IMR-90 (cell line): ENCODE measurements at regions not wholly inside any gene's neighbourhood (a gene's known extent, or its start where the extent isn't known, plus 50 kb on each side); places are given as distances from the start of the nearest gene placed in this dataset.

ENCODE experiments used
- ATAC-seq: fragments of 200-7000 bp; cut with Tn5 transposase; 2 replicates; pipeline ENCODE4 v1.9.1; 2020; ENCODE audit warnings: low read depth, mild to moderate bottlenecking, moderate library complexity
- BruUV-seq: library from RNA; stranded (reverse); fragments of 400-500 nt; replicated peaks from 2 replicates; lab custom pipeline; 2021; lab: Mats Ljungman, UMichigan
- CTCF ChIA-PET: fragments of 300-600 bp; formaldehyde crosslinking; extraction: SDS; loops from one replicate; lab custom pipeline; 2021; ENCODE audit warnings: antibody characterized with exemption; lab: Yijun Ruan, JAX
- POLR2A ChIA-PET: fragments of 300-600 bp; sonication (Branson Sonifier 250); formaldehyde crosslinking; loops from one replicate; lab custom pipeline; 2022; ENCODE audit warnings: antibody characterized with exemption; ENCODE audit not compliant: unreplicated experiment; lab: Charles Lee
- DNase-seq: peaks from one replicate; pipeline ENCODE4 v3.0.0; 2013
- H2AFZ ChIP-seq: replicated peaks from 2 replicates; pipeline ENCODE3; 2013; ENCODE audit warnings: low read length, mild to moderate bottlenecking; ENCODE audit not compliant: poor library complexity
- H2AK5ac ChIP-seq: 2 replicates; pipeline ENCODE4 v1.6.1; 2013; ENCODE audit warnings: low read depth, low read length, inconsistent platforms
- H2AK9ac ChIP-seq: replicated peaks from 2 replicates; pipeline ENCODE3; 2013; ENCODE audit warnings: mild to moderate bottlenecking, low read depth, low read length, moderate library complexity; ENCODE audit not compliant: poor library complexity
- H2BK120ac ChIP-seq: 2 replicates; pipeline ENCODE4 v1.6.1; 2013; ENCODE audit warnings: low read depth, low read length, inconsistent platforms
- H2BK15ac ChIP-seq: 3 replicates; pipeline ENCODE4 v1.6.1; 2013; ENCODE audit warnings: low read depth, low read length, inconsistent platforms
- H2BK20ac ChIP-seq: 2 replicates; pipeline ENCODE4 v1.6.1; 2013; ENCODE audit warnings: low read depth, mild to moderate bottlenecking, inconsistent platforms, low read length, moderate library complexity
- H2BK5ac ChIP-seq: 2 replicates; pipeline ENCODE4 v1.6.1; 2013; ENCODE audit warnings: mild to moderate bottlenecking, low read depth, low read length, inconsistent platforms; ENCODE audit not compliant: poor library complexity, severe bottlenecking
- H3K14ac ChIP-seq: replicated peaks from 2 replicates; pipeline ENCODE4 v1.6.1; 2013; ENCODE audit warnings: low read depth, low read length, inconsistent platforms
- H3K18ac ChIP-seq: 2 replicates; pipeline ENCODE4 v1.6.1; 2013; ENCODE audit warnings: low read depth, low read length, control low read depth
- H3K23ac ChIP-seq: 2 replicates; pipeline ENCODE4 v1.6.1; 2013; ENCODE audit warnings: low read depth, low read length, inconsistent platforms
- H3K27ac ChIP-seq: 2 replicates; pipeline ENCODE4 v1.5.1; 2013; ENCODE audit warnings: mild to moderate bottlenecking, control low read depth, low read length; ENCODE audit not compliant: insufficient read depth
- H3K27me3 ChIP-seq: 2 replicates; pipeline ENCODE4 v1.6.1; 2013; ENCODE audit warnings: low read length; ENCODE audit not compliant: control insufficient read depth, insufficient read depth
- H3K36me3 ChIP-seq: 2 replicates; pipeline ENCODE4 v1.6.1; 2013; ENCODE audit warnings: low read length, mixed read lengths; ENCODE audit not compliant: control insufficient read depth, insufficient read depth
- H3K4ac ChIP-seq: 2 replicates; pipeline ENCODE4 v1.6.1; 2013; ENCODE audit warnings: low read depth, low read length, inconsistent platforms
- H3K4me1 ChIP-seq: 2 replicates; pipeline ENCODE4 v1.6.1; 2013; ENCODE audit warnings: low read length, mixed read lengths; ENCODE audit not compliant: control insufficient read depth, insufficient read depth
- H3K4me2 ChIP-seq: 2 replicates; pipeline ENCODE4 v1.6.1; 2013; ENCODE audit warnings: low read depth, mild to moderate bottlenecking, control low read depth, low read length, moderate library complexity
- H3K4me3 ChIP-seq: 2 replicates; pipeline ENCODE4 v1.5.1; 2013; ENCODE audit warnings: low read depth, mild to moderate bottlenecking, control low read depth, low read length, moderate library complexity; ENCODE audit not compliant: insufficient read depth
- H3K56ac ChIP-seq: 2 replicates; pipeline ENCODE4 v1.6.1; 2013; ENCODE audit warnings: low read length, inconsistent platforms; ENCODE audit not compliant: insufficient read depth; ENCODE audit errors: extremely low read depth
- H3K79me1 ChIP-seq, 2 experiments: 2 replicates each; pipeline ENCODE4 v1.6.1; 2013; ENCODE audit warnings: low read length in 2 of 2, inconsistent platforms in 1 of 2, low read depth in 1 of 2
- H3K9ac ChIP-seq: 2 replicates; pipeline ENCODE4 v1.6.1; 2013; ENCODE audit warnings: low read depth, low read length, control low read depth
- H3K9me1 ChIP-seq: 2 replicates; pipeline ENCODE4 v1.6.1; 2013; ENCODE audit warnings: low read length, inconsistent platforms; ENCODE audit not compliant: insufficient read depth
- H3K9me3 ChIP-seq: 2 replicates; pipeline ENCODE4 v1.6.1; 2013; ENCODE audit warnings: low read length; ENCODE audit not compliant: control insufficient read depth, insufficient read depth
- H4K20me1 ChIP-seq: 2 replicates; pipeline ENCODE4 v1.6.1; 2013; ENCODE audit warnings: low read length, inconsistent platforms; ENCODE audit not compliant: insufficient read depth
- H4K5ac ChIP-seq: 2 replicates; pipeline ENCODE4 v1.6.1; 2013; ENCODE audit warnings: mild to moderate bottlenecking, low read depth, low read length, control low read depth
- H4K8ac ChIP-seq, 2 experiments: 2 replicates each; pipeline ENCODE4 v1.6.1; 2013; ENCODE audit warnings: low read depth in 2 of 2, low read length in 2 of 2, control low read depth in 1 of 2, inconsistent platforms in 1 of 2
- H4K91ac ChIP-seq: 2 replicates; pipeline ENCODE4 v1.6.1; 2013; ENCODE audit warnings: low read depth, low read length, inconsistent platforms; ENCODE audit not compliant: insufficient read depth
- BHLHE40 ChIP-seq: fragments of 150-350 bp; IDR thresholded peaks from 2 replicates; pipeline ENCODE4 v1.6.1; 2016; ENCODE audit warnings: mild to moderate bottlenecking, low read depth, low read length
- CEBPB ChIP-seq: IDR thresholded peaks from 2 replicates; pipeline ENCODE4 v1.6.1; 2012; ENCODE audit warnings: low read depth, low read length, improper control_type of control experiment
- CHD1 ChIP-seq: IDR thresholded peaks from 2 replicates; pipeline ENCODE4 v1.6.1; 2012; ENCODE audit warnings: low read depth, low read length, improper control_type of control experiment
- FOS ChIP-seq: fragments of 150-350 bp; IDR thresholded peaks from 2 replicates; pipeline ENCODE4 v1.6.1; 2016; ENCODE audit warnings: low read depth, low read length
- MAFK ChIP-seq: IDR thresholded peaks from 2 replicates; pipeline ENCODE4 v1.6.1; 2012; ENCODE audit warnings: low read depth, low read length, improper control_type of control experiment
- MXI1 ChIP-seq: IDR thresholded peaks from 2 replicates; pipeline ENCODE4 v1.6.1; 2012; ENCODE audit warnings: low read depth, mild to moderate bottlenecking, low read length, moderate library complexity, borderline replicate concordance
- NFE2L2 ChIP-seq: fragments of 150-350 bp; IDR thresholded peaks from 2 replicates; pipeline ENCODE4 v1.6.1; 2016; ENCODE audit warnings: low read depth, mild to moderate bottlenecking, low read length
- POLR2A ChIP-seq: IDR thresholded peaks from 2 replicates; pipeline ENCODE4 v1.6.1; 2012; ENCODE audit warnings: mild to moderate bottlenecking, low read depth, low read length
- RAD21 ChIP-seq: IDR thresholded peaks from 2 replicates; pipeline ENCODE4 v1.6.1; 2012; ENCODE audit warnings: low read length, improper control_type of control experiment
- WGBS, 2 experiments: methylation state at CpG; one replicate each; pipeline versions ENCODE4 v1.1.5 to v1.1.7; 2013; ENCODE audit warnings: missing lambda C conversion rate in 2 of 2; ENCODE audit not compliant: insufficient read length in 1 of 2; ENCODE audit errors: extremely low coverage in 2 of 2; 5-methylcytosine and 5-hydroxymethylcytosine counted together
- dilution Hi-C: fragments of 300-500 bp; cut with HindIII; formaldehyde crosslinking; loops from one replicate; pipeline ENCODE4 v1.14.3; 2018; ENCODE audit warnings: low sequenced_read_pairs; ENCODE audit not compliant: unreplicated experiment
- in situ Hi-C: fragments of 300-500 bp; cut with MboI; formaldehyde crosslinking; loops from 3 replicates; pipeline ENCODE4 v1.14.3; 2019; ENCODE audit warnings: low sequenced_read_pairs, inconsistent platforms, mixed read lengths
- intact Hi-C: fragments of 100-400 bp; cut with micrococcal nuclease; formaldehyde crosslinking; loops from 2 replicates; pipeline ENCODE4 v1.10.0; 2022
- TF ChIP-seq, protein P1 (sequence below): fragments of 150-350 bp; IDR thresholded peaks from 2 replicates; pipeline ENCODE4 v1.6.1; 2016; ENCODE audit warnings: low read depth, mild to moderate bottlenecking, low read length, moderate library complexity, borderline replicate concordance
- TF ChIP-seq, protein P2 (sequence below): conservative IDR thresholded peaks from 2 replicates; pipeline ENCODE4 v1.5.1; 2012; ENCODE audit warnings: mild to moderate bottlenecking, low read depth, low read length, improper control_type of control experiment
- TF ChIP-seq, protein P3 (sequence below): fragments of 150-350 bp; IDR thresholded peaks from 2 replicates; pipeline ENCODE4 v1.6.1; 2017; ENCODE audit warnings: mild to moderate bottlenecking, antibody characterized with exemption, low read length, low read depth

DNA sequence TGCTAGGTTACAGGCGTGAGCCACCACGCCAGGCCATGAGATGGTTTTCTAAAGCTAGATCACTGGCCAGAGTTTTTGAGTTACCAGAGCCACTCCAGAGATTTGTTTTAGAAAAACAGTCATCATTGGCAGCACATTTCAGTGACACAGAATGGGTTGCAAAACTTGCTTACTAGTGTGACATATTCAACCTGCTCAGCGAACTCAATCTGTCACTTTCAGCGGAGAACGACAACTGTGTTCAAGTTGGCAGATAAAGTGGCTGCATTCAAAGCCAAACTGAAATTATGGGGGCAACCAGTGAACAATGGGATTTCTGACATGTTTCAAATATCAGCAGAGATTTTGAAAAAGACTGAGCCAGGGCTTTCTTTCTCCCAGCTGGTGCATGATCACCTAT is 456.3 kb upstream of the ISX start:
- no peak overlapping the region for H4K8ac ChIP-seq
- in situ Hi-C loops (no loop called here), dilution Hi-C loops (no loop called here), intact Hi-C loops (no loop called here)
- H3K27ac ChIP-seq, result no peak overlapping the region
- no peak for DNase-seq
- H3K27me3 ChIP-seq, result no peaks in the 10 kb centered on the region
- H3K9me1 ChIP-seq, result no peaks in the 10 kb centered on the region
- WGBS, 2 experiments, result 86% methylated on average over 4 of the region's 5 CpGs; no CpG with 5 or more reads in 1 of the 2 experiments
- ATAC-seq, result no peak
- H3K56ac ChIP-seq, result no peak overlapping the region
- no peak overlapping the region for H2BK5ac ChIP-seq
- no peak overlapping the region for H3K9ac ChIP-seq
- H3K9me3 ChIP-seq, result peaks cover 13% of the 10 kb centered on the region
- no peak overlapping the region for H2BK15ac ChIP-seq
- no peaks in the 10 kb centered on the region for H3K4me1 ChIP-seq
- H2BK120ac ChIP-seq, result no peak overlapping the region
- H2AK9ac ChIP-seq, result no peak overlapping the region
- H4K5ac ChIP-seq, result no peak overlapping the region
- no peaks in the 10 kb centered on the region for H3K79me1 ChIP-seq
- no peak overlapping the region for H2BK20ac ChIP-seq
- TF ChIP-seq, protein P1, sequence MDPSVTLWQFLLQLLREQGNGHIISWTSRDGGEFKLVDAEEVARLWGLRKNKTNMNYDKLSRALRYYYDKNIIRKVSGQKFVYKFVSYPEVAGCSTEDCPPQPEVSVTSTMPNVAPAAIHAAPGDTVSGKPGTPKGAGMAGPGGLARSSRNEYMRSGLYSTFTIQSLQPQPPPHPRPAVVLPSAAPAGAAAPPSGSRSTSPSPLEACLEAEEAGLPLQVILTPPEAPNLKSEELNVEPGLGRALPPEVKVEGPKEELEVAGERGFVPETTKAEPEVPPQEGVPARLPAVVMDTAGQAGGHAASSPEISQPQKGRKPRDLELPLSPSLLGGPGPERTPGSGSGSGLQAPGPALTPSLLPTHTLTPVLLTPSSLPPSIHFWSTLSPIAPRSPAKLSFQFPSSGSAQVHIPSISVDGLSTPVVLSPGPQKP, result no peak
- TF ChIP-seq MAFK (no peak), CHD1 (no peak), POLR2A (no peak), MXI1 (no peak), CEBPB (no peak), BHLHE40 (no peak), FOS (no peak), RAD21 (no peak), NFE2L2 (no peak)
- TF ChIP-seq, protein P2, sequence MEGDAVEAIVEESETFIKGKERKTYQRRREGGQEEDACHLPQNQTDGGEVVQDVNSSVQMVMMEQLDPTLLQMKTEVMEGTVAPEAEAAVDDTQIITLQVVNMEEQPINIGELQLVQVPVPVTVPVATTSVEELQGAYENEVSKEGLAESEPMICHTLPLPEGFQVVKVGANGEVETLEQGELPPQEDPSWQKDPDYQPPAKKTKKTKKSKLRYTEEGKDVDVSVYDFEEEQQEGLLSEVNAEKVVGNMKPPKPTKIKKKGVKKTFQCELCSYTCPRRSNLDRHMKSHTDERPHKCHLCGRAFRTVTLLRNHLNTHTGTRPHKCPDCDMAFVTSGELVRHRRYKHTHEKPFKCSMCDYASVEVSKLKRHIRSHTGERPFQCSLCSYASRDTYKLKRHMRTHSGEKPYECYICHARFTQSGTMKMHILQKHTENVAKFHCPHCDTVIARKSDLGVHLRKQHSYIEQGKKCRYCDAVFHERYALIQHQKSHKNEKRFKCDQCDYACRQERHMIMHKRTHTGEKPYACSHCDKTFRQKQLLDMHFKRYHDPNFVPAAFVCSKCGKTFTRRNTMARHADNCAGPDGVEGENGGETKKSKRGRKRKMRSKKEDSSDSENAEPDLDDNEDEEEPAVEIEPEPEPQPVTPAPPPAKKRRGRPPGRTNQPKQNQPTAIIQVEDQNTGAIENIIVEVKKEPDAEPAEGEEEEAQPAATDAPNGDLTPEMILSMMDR, result no peak
- TF ChIP-seq, protein P3, sequence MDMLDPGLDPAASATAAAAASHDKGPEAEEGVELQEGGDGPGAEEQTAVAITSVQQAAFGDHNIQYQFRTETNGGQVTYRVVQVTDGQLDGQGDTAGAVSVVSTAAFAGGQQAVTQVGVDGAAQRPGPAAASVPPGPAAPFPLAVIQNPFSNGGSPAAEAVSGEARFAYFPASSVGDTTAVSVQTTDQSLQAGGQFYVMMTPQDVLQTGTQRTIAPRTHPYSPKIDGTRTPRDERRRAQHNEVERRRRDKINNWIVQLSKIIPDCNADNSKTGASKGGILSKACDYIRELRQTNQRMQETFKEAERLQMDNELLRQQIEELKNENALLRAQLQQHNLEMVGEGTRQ, result no peak
- POLR2A ChIA-PET, result no interaction called here
- H3K4me2 ChIP-seq, result no peak overlapping the region
- BruUV-seq, result no TSS peak
- H2AFZ ChIP-seq, result no peak overlapping the region
- CTCF ChIA-PET, result no interaction called here
- H4K20me1 ChIP-seq, result no peaks in the 10 kb centered on the region
- H3K14ac ChIP-seq, result no peak overlapping the region
- H3K4me3 ChIP-seq, result no peak overlapping the region
- H2AK5ac ChIP-seq, result no peak overlapping the region
- no peak overlapping the region for H4K91ac ChIP-seq
- no peak overlapping the region for H3K23ac ChIP-seq
- H3K36me3 ChIP-seq, result no peaks in the 10 kb centered on the region
- H3K4ac ChIP-seq, result no peak overlapping the region
- H3K18ac ChIP-seq, result no peak overlapping the region
